Right atrium auricular region (tissue), 2 donors: ENCODE measurements at regions not wholly inside any gene's neighbourhood (a gene's known extent, or its start where the extent isn't known, plus 50 kb on each side); places are given as distances from the start of the nearest gene placed in this dataset.

ENCODE experiments used
- DNase-seq: peaks from one replicate; pipeline ENCODE4 v3.0.0-alpha.2; 2019; ENCODE audit warnings: low spot score
- H3K27ac ChIP-seq, 2 donors: fragments of 200-600 bp; sonication (generic); 1 replicate in 1 of 2; 2 replicates in 1 of 2; pipeline ENCODE4 v1.5.1; 2016 to 2019
- H3K27me3 ChIP-seq, 2 donors: fragments of 200-600 bp; sonication (generic); one replicate each; pipeline versions ENCODE4 v1.5.1 to v1.6.0; 2017 to 2019
- H3K36me3 ChIP-seq: fragments of 200-600 bp; sonication (generic); one replicate; pipeline ENCODE4 v1.5.1; 2016
- H3K4me1 ChIP-seq, 2 donors: fragments of 200-600 bp; sonication (generic); one replicate each; pipeline versions ENCODE4 v1.5.1 to v1.6.0; 2017 to 2019
- H3K4me3 ChIP-seq, 2 donors: fragments of 200-600 bp; sonication (generic); 1 replicate in 1 of 2; 2 replicates in 1 of 2; pipeline ENCODE4 v1.5.1; 2017 to 2019; ENCODE audit warnings: mild to moderate bottlenecking in 1 of 2, moderate library complexity in 1 of 2
- H3K9me3 ChIP-seq, 2 donors: fragments of 200-600 bp; sonication (generic); one replicate each; pipeline ENCODE4 v1.5.1; 2019
- TF ChIP-seq, protein P1 (sequence below), 2 donors: fragments of 200-600 bp; sonication (generic); IDR thresholded peaks; one replicate each; pipeline ENCODE4 v1.5.1; 2019; ENCODE audit warnings: antibody characterized with exemption in 2 of 2

DNA sequence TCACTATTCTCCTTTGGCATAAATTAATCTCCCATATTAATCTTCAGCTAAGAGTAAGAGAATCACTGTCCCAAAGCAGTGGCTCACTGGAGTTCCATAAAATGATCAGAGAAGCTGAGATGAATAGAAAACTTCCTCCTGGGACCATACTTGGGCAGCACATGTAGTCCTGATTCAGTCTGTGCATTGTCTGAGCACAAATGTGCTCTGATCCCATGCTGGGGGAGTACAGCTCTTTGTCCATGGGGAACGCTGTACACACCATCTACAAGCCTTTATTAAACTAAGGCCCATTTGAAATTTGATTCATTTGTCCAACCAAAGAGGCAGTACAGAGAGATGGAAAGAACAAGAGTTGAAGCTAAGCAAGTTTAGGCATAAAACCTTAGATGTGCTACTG is 147.4 kb upstream of the PGR start:
- DNase-seq: no peak
- Histone ChIP-seq H3K4me3 (no peak overlapping the region), H3K27me3 (no peaks in the 10 kb centered on the region), H3K4me1 (no peaks in the 10 kb centered on the region), H3K9me3 (no peaks in the 10 kb centered on the region), H3K36me3 (no peaks in the 10 kb centered on the region), H3K27ac (no peak overlapping the region)
- TF ChIP-seq, protein P1, sequence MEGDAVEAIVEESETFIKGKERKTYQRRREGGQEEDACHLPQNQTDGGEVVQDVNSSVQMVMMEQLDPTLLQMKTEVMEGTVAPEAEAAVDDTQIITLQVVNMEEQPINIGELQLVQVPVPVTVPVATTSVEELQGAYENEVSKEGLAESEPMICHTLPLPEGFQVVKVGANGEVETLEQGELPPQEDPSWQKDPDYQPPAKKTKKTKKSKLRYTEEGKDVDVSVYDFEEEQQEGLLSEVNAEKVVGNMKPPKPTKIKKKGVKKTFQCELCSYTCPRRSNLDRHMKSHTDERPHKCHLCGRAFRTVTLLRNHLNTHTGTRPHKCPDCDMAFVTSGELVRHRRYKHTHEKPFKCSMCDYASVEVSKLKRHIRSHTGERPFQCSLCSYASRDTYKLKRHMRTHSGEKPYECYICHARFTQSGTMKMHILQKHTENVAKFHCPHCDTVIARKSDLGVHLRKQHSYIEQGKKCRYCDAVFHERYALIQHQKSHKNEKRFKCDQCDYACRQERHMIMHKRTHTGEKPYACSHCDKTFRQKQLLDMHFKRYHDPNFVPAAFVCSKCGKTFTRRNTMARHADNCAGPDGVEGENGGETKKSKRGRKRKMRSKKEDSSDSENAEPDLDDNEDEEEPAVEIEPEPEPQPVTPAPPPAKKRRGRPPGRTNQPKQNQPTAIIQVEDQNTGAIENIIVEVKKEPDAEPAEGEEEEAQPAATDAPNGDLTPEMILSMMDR (IDR thresholded peaks at IDR 0.05): no peak

DNA sequence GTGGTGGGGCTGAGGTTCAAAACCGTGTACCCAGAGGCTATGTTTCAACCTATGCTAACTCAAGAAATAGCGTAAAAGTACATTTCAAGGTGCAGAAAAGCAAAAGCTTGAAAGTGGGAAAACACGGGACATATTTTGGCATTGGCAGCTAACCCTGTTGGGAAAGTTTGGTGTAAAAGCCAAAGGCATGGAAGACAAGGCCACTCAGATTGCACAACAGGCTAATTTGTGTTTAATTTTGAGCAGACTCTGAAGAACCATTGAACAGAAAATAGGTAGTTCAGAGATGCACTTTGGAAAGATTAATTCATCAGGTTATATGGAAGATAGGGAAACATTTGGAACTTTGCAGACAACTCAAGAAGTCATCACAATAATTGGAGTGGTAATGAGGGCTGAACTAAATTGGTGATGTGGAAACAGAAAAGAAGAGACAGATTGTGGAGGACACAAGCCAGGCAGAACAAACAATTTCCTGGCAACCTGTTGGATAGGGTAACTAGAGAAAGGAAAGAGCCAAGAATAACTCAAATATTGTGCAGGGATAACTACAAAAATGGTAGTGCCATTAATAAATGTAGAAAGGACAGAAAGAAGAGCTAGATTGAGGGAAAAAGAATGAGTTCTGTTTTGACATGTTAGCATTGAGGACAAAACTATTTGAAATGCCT is 140.5 kb upstream of the PGR start:
- Histone ChIP-seq H3K4me1 (no peaks in the 10 kb centered on the region), H3K27ac (no peak overlapping the region), H3K9me3 (no peaks in the 10 kb centered on the region), H3K4me3 (no peak overlapping the region), H3K27me3 (no peaks in the 10 kb centered on the region), H3K36me3 (no peaks in the 10 kb centered on the region)
- DNase-seq: no peak
- TF ChIP-seq, protein P1 (IDR thresholded peaks at IDR 0.05): no peak

DNA sequence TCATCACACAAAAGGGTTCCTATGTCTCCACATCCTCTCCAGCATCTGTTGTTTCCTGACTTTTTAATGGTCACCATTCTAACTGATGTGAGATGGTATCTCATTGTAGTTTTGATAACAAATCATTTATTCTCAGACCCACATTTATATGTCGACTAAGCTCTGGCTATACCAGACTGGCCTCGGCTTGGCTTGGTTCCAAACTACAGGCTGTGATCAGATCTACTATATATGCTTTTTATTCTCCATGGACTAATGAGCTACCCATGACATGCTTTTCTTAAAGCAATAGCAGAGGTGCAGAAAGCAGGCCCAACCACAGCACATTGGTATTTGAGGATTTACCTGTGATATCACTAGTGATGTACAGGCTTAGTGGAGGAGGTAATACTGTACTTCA is 139.8 kb upstream of the PGR start:
- Histone ChIP-seq H3K9me3 (no peaks in the 10 kb centered on the region), H3K4me1 (no peaks in the 10 kb centered on the region), H3K4me3 (no peak overlapping the region), H3K36me3 (no peaks in the 10 kb centered on the region), H3K27me3 (no peaks in the 10 kb centered on the region), H3K27ac (no peak overlapping the region)
- DNase-seq: no peak
- TF ChIP-seq, protein P1 (IDR thresholded peaks at IDR 0.05): no peak

DNA sequence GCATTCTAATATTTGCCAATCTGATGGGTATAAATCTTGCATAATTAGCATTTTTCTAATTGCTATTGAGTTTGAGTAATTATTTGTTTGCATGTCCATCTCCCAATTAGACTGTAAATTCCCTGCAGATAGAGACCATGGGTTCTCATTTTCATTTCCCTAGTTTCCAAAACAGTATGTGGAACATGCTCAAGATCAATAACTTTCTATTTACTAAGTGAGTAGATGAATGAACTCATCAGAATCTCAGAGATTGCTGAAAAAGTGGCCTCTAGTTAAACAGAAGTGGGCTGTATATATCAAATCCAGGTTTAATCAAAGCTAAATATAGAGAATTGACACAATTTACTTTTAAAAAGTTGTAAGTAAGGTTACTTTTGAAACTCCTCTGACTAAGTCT is 138.0 kb upstream of the PGR start:
- no peaks in the 10 kb centered on the region for H3K36me3 ChIP-seq
- H3K9me3 ChIP-seq: no peaks in the 10 kb centered on the region
- DNase-seq: no peak
- H3K4me3 ChIP-seq: no peak overlapping the region
- TF ChIP-seq, protein P1 (IDR thresholded peaks at IDR 0.05): no peak
- no peaks in the 10 kb centered on the region for H3K4me1 ChIP-seq
- no peaks in the 10 kb centered on the region for H3K27me3 ChIP-seq
- no peak overlapping the region for H3K27ac ChIP-seq

DNA sequence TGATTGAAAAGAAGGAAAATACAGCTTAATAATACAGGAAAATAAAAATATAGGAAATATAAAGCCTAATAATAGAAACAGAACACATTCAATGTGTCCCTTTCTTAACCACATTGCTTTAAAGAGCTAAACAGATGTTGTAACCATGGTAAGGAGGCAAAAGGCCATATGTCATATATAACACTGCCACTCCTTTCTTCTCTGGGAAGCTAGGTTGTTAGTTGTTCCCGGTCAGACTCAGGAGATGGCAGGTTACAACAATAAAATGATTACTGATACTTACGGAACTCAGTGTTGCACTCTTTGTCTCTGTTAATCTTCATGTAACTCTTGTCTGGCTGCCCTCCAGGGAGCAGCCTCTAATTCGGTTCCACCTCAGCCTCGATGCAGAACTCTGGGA is 134.7 kb upstream of the PGR start:
- no peaks in the 10 kb centered on the region for H3K27me3 ChIP-seq
- no peak for DNase-seq
- TF ChIP-seq, protein P1 (IDR thresholded peaks at IDR 0.05): no peak

DNA sequence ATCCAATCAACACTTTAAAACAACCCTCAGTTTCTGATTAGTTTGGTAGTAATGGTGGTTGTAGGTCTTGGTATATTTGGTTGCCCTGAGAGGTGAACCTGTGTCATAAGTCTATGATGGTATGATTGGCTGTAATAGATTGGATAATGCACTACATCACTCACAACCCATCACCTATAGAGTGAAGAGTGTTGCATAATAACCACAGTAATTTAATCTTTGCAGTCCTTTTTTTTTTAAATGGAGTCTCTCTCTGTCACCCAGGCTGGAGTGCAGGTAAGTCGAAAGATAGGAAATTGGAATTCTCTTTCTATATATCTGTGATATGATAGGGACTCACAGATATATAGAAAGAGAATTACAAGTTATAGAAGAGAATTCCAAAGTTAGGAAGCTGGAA is 133.4 kb upstream of the PGR start:
- Histone ChIP-seq H3K27me3 (no peaks in the 10 kb centered on the region), H3K4me1 (no peaks in the 10 kb centered on the region), H3K27ac (no peak overlapping the region), H3K9me3 (no peaks in the 10 kb centered on the region), H3K4me3 (no peak overlapping the region), H3K36me3 (no peaks in the 10 kb centered on the region)
- TF ChIP-seq, protein P1 (IDR thresholded peaks at IDR 0.05): no peak
- no peak for DNase-seq

More for the DNA sequence above, 134.7 kb upstream of the PGR start:
- H3K36me3 ChIP-seq: no peaks in the 10 kb centered on the region
- H3K4me1 ChIP-seq: no peaks in the 10 kb centered on the region
- H3K27ac ChIP-seq: no peak overlapping the region
- no peak overlapping the region for H3K4me3 ChIP-seq
- no peaks in the 10 kb centered on the region for H3K9me3 ChIP-seq
